Caki2 (cell line): ENCODE measurements at regions not wholly inside any gene's neighbourhood (a gene's known extent, or its start where the extent isn't known, plus 50 kb on each side); places are given as distances from the start of the nearest gene placed in this dataset.

ENCODE experiments used
- DNase-seq: peaks from one replicate; pipeline ENCODE4 v3.0.0-alpha.2; 2015; ENCODE audit warnings: low read depth
- in situ Hi-C: cut with HindIII; loops from 2 replicates; pipeline ENCODE4 v1.10.0; 2016; ENCODE audit warnings: low sequenced_read_pairs, low pct_unique_long_range_greater_than_20kb, mixed read lengths

DNA sequence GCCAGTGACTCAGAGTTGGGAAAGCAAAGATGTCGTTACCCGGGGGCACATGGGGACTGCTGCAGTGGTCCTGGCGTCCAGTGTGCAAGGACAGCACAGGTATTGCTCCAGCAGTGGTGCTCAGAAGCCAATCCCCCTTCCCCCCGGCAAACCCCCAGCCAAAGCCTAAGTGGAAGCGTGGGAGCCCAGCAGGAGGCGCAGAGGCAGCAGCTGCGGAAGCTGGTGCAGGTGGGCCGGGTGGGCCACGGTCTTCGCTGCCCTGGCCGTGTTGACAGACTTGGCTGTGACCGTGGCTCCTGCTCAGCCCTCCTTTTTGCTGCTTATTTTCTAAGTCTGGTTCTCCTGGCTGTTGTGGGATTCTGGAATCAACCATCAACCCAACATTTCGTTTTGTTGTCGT lies 369.8 kb upstream of the ST6GAL2 start:
- no peak for DNase-seq
- in situ Hi-C loops: no loop called here

GRCh38 chr2:107258531-107259407 lies 372.8 kb upstream of the ST6GAL2 start:
- in situ Hi-C loops: no loop called here
- DNase-seq: no peak

GRCh38 chr2:107259408-107260195 lies 373.6 kb upstream of the ST6GAL2 start:
- no peak for DNase-seq
- in situ Hi-C loops: no loop called here

DNA sequence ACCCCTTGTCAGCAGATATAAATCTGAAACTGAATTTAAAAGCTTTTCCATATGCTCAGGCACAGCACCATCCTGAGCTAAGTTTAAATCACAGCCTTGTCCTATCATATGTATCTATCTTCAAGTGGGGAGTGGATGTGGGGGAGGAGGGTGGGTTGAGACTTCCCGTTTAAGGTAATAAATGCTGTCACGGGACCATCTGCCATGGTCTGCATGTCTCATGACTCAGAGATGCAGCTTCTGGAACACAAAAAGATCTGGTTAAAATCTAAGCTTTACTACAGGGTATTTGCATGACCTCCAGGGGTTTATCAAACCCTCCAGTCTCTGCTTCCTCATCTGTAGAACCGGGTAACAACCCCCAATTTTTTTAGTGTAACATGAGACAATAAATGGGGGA lies 377.7 kb upstream of the ST6GAL2 start:
- no peak for DNase-seq
- in situ Hi-C loops: no loop called here

GRCh38 chr2:107264184-107264583 lies 378.2 kb upstream of the ST6GAL2 start:
- in situ Hi-C loops: no loop called here
- no peak for DNase-seq

DNA sequence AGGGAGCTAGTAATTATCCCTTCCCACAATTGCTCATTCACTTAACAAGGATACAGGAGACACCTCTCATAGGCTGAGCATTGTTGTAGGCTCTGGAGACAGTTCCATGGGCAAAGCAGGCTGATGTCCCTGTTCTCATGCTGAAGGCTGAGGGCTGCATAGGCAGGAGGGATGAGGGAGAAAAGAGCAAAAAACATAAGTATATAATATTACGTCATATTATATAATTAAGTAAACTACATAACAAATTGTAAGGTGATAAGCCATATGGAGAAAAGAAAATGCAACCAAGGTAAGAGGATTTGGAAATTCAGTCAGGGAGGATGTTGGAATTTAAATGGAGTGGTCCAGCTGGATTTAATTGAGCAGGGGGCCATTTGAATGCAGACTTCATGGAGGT lies 380.6 kb upstream of the ST6GAL2 start:
- in situ Hi-C loops: no loop called here
- no peak for DNase-seq

DNA sequence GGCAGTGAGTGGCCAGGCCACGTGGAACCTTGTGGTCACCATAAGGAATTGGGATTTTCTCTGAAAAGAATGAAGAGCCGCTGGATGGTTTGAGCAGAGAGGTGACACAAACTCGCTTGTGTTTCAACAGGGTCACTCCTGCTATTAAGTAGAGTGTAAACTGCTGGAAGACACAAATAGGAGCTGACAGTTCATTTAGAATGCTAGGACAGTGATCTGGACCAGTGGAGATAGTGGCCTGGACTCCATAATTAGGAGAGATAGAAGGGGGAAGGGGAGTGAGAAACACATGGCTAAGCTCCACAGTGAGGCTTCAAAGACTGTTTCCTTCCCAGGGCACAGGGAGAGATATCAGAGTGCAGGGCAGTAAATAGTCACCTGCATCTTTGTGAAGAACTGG lies 381.1 kb upstream of the ST6GAL2 start:
- in situ Hi-C loops: no loop called here
- no peak for DNase-seq

- no peak for DNase-seq
- in situ Hi-C loops: no loop called here
These were observed 390.1 kb upstream of the ST6GAL2 start for GRCh38 chr2:107276034-107276433.

DNA sequence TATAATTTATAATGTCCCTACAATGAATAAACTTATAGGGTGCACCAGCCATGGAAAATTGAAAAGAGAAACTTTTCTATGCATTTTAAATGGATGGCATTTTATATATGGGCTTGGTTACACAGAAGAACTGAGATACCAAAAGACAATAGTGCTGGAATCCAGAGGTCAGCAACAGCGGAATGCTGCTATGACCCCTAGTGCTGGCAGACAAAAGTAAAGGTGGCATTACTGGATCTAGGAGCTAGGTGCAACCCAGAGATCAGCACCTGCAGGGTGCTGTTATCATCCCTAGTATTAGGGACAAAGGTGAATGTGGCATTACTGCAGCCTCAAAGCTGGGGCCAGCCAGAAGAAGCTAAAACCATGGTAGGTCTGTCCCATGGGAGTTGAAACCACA lies 392.7 kb upstream of the ST6GAL2 start:
- in situ Hi-C loops: no loop called here
- DNase-seq: no peak

DNA sequence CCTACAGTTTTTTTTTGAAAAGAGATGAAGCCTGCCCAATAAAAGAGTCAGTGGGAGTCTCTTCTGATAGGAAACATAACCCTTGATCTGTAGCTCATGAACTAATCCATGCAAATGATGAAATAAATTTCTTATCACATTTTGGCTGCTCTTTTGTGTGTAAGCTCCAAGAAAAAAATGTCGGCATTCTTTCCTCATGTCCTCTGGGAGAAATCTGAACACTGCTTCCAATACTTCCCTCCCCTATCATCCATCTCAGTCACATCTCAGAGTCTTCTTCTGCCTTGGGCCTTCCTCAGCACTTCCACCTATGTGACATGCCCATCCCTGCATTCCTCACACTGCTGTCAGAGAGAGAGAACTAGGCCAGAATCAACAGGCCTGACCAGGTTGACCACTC lies 395.7 kb upstream of the ST6GAL2 start:
- DNase-seq: no peak
- in situ Hi-C loops: no loop called here

DNA sequence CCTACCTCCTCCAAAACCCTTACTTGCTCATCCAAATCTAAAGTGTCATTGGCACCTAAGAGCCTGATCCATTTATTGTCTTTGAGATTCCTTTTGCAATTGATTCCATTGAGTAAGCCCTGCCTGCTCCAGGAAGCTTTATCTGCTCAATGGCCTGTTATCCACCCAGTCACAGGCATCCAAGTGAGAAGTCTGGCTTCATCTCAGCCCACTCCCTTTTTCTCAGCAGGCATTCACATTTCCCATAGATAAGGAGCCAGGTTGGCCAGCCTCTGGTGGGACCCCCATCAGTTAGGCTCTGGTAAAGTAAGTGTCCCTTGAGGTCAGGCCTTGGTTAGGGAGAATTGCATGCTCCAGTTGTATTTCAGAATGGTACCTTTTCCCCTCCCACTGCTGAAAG lies 396.2 kb upstream of the ST6GAL2 start:
- in situ Hi-C loops: no loop called here
- no peak for DNase-seq

DNA sequence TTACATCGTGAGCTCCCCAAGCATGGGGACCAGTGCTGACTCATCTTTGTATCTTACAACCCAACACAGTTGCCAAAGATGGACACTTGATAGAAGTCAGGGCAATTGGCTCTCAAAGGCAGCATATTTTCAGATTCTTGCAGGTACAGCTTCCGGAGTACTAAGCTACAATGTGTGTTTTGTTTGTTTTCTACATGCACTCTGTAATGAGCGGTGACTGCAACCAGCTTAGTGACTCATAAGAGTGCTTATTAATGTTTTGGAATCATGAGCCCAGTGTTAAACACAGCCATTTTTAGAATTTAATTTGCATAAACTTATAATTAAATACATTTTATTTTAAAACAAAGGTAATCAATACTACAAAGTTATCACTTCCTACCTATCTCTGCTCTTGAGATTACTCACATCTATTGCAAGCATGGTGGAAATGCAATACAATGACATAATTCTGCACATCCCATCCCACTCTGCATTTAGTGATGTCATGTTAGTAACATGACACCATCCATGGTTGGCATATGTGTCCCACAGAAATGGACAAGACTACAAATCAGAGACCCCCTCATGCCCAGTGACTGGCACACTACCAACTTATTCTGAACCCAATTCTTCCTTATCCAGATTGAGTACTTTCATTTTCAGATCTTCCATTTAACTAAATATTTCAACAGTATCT lies 399.8 kb upstream of the ST6GAL2 start:
- no peak for DNase-seq
- in situ Hi-C loops: no loop called here

- DNase-seq: no peak
- in situ Hi-C loops: no loop called here
These were observed 404.1 kb upstream of the ST6GAL2 start for GRCh38 chr2:107290041-107290440.

DNA sequence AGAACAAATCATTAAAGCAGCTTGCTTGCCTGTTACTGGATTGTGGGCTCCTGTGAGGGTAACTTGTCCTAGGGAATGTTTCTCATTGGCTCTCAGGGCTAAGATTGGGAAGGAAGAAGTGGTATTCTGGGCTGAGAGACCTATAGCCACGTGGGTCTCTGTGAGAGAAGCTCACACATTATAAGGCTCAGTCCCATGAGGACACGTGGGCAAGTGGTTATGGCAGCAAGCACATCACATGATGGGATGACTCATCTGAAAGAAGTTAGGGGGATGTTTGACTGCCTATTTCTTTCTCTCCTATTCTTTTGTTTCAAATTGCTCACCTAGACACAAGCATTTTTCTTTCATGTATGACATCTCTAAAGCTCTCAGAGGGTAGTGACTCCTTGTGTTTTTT lies 418.0 kb upstream of the ST6GAL2 start:
- DNase-seq: peak; percentile 18
- in situ Hi-C loops: no loop called here

DNA sequence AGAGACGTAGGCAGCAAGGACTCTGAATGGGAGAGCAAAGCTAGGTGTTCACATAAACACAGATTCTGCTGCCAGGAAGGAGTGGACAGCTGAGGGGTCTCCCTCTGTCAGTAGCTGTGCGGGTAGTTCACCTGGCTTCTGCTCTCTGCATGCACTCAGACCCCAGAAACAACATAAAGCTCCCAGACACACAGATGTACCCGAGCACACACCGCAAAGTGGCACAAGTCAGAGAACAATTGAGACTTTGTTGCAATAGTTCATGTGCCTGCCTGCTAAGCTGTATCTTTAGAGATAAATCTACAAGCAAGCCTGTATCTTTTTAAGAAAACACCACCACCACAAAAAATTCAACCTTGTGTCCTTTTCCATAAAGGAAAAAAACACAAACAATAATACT lies 420.0 kb upstream of the ST6GAL2 start:
- in situ Hi-C loops: no loop called here

DNA sequence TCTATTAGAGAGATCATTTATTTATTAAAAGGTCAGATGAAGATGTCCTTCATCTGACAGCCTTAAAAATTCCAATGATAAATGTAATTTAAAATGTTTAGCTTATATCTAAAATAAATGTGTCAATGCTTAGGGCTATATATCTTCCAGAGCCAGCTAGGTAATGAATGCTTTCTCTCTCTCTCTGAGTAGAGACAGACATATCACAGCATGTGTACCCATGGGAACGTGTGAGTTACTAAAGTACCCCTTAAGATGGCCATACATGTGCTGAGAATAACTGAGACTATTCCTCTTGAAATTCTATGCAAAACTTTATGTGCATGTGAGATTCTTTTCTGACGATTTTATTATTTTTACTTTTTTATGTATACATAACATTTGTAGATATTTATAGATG lies 420.9 kb upstream of the ST6GAL2 start:
- no peak for DNase-seq
- in situ Hi-C loops: no loop called here

More for the DNA sequence above, 420.0 kb upstream of the ST6GAL2 start:
- no peak for DNase-seq

DNA sequence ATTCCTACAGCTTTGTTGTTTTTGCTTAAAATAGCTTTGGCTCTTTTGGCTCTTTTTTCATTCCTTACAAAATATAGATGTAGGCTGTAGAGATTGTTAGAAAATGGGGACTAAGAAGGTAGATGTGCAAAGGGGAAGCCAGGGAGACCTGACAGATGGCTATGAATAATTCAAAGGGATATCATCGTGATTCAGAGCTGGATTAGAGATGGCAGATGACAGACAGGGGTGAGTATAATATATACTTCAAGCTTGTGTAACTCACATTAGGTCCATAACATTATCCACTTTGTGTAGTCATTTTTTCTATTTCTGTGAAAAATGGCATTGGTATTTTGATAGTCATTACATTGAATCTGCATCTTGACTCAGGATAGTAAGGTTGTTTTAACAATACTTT lies 422.9 kb upstream of the ST6GAL2 start:
- in situ Hi-C loops: no loop called here
- DNase-seq: no peak

GRCh38 chr2:107312240-107312639 lies 426.3 kb upstream of the ST6GAL2 start:
- no peak for DNase-seq
- in situ Hi-C loops: no loop called here

- no peak for DNase-seq
- in situ Hi-C loops: no loop called here
These were observed 427.3 kb upstream of the ST6GAL2 start for GRCh38 chr2:107313316-107313715.
